ENCODE measurements at regions not wholly inside any gene's neighbourhood (a gene's known extent, or its start where the extent isn't known, plus 50 kb on each side); places are given as distances from the start of the nearest gene placed in this dataset.

- TF ChIP-seq, protein P1, sequence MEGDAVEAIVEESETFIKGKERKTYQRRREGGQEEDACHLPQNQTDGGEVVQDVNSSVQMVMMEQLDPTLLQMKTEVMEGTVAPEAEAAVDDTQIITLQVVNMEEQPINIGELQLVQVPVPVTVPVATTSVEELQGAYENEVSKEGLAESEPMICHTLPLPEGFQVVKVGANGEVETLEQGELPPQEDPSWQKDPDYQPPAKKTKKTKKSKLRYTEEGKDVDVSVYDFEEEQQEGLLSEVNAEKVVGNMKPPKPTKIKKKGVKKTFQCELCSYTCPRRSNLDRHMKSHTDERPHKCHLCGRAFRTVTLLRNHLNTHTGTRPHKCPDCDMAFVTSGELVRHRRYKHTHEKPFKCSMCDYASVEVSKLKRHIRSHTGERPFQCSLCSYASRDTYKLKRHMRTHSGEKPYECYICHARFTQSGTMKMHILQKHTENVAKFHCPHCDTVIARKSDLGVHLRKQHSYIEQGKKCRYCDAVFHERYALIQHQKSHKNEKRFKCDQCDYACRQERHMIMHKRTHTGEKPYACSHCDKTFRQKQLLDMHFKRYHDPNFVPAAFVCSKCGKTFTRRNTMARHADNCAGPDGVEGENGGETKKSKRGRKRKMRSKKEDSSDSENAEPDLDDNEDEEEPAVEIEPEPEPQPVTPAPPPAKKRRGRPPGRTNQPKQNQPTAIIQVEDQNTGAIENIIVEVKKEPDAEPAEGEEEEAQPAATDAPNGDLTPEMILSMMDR (IDR thresholded peaks at IDR 0.05; ENCODE audit: unreplicated experiment in 3 of 3): no peak
- Mint-ChIP-seq H3K4me1 (no peaks in the 10 kb centered on the region), H3K9me3 (no peaks in the 10 kb centered on the region), H3K27me3 (ENCODE audit: low read depth) (no peaks in the 10 kb centered on the region), H3K27ac (no peak overlapping the region), H3K4me3 (no peak overlapping the region), H3K36me3 (ENCODE audit: low read depth) (no peaks in the 10 kb centered on the region)
These were observed 61.6 kb upstream of the DSP start for GRCh38 chr6:7479801-7480266.

GRCh38 chr6:7484666-7485065 lies 56.8 kb upstream of the DSP start:
- H3K4me1 Mint-ChIP-seq: no peaks in the 10 kb centered on the region
- no peaks in the 10 kb centered on the region for H3K9me3 Mint-ChIP-seq
- H3K27ac Mint-ChIP-seq: no peak overlapping the region
- TF ChIP-seq, protein P1 (IDR thresholded peaks at IDR 0.05; ENCODE audit: unreplicated experiment in 3 of 3): no peak
- no peak overlapping the region for H3K4me3 Mint-ChIP-seq
- H3K27me3 Mint-ChIP-seq (ENCODE audit: low read depth): no peaks in the 10 kb centered on the region
- H3K36me3 Mint-ChIP-seq (ENCODE audit: low read depth): no peaks in the 10 kb centered on the region

GRCh38 chr6:7486951-7487350 lies 54.5 kb upstream of the DSP start:
- no peaks in the 10 kb centered on the region for H3K9me3 Mint-ChIP-seq
- no peaks in the 10 kb centered on the region for H3K4me1 Mint-ChIP-seq
- H3K27ac Mint-ChIP-seq: no peak overlapping the region
- TF ChIP-seq, protein P1 (IDR thresholded peaks at IDR 0.05; ENCODE audit: unreplicated experiment in 3 of 3): no peak
- no peaks in the 10 kb centered on the region for H3K27me3 Mint-ChIP-seq (ENCODE audit: low read depth)
- no peak overlapping the region for H3K4me3 Mint-ChIP-seq
- no peaks in the 10 kb centered on the region for H3K36me3 Mint-ChIP-seq (ENCODE audit: low read depth)

DNA sequence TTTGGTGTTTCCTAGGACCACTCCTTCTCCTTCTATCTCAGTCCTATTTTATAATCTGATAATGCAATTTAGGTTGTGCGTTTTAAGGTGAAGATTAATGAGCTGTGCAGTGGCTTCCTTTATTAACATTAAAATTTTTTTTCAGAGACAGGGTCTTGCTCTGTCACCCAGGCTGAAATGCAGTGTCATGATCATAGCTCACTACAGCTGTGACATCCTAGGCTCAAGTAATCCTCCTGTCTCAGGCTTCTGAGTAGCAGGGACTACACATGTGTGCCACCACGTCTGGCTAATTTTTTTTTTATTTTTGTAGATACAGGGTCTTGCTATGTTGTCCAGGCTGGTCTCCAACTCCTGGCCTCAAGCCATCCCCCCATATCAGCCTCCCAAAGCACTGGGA lies 53.0 kb upstream of the DSP start:
- H3K36me3 Mint-ChIP-seq (ENCODE audit: low read depth): no peaks in the 10 kb centered on the region
- no peaks in the 10 kb centered on the region for H3K4me1 Mint-ChIP-seq
- TF ChIP-seq, protein P1 (IDR thresholded peaks at IDR 0.05; ENCODE audit: unreplicated experiment in 3 of 3): no peak
- no peaks in the 10 kb centered on the region for H3K9me3 Mint-ChIP-seq
- no peak overlapping the region for H3K4me3 Mint-ChIP-seq
- H3K27me3 Mint-ChIP-seq (ENCODE audit: low read depth): peaks cover 6% of the 10 kb centered on the region
- H3K27ac Mint-ChIP-seq: no peak overlapping the region

- no peaks in the 10 kb centered on the region for H3K4me1 Mint-ChIP-seq
- H3K27me3 Mint-ChIP-seq (ENCODE audit: low read depth): peaks cover 6% of the 10 kb centered on the region
- no peak overlapping the region for H3K4me3 Mint-ChIP-seq
- no peak overlapping the region for H3K27ac Mint-ChIP-seq
- H3K36me3 Mint-ChIP-seq (ENCODE audit: low read depth): no peaks in the 10 kb centered on the region
- TF ChIP-seq, protein P1 (IDR thresholded peaks at IDR 0.05; ENCODE audit: unreplicated experiment in 3 of 3): no peak
- H3K9me3 Mint-ChIP-seq: no peaks in the 10 kb centered on the region
These were observed 52.1 kb upstream of the DSP start for GRCh38 chr6:7489376-7489775.

Data from nephron (organoid).